HG03045 (cell line): ENCODE measurements at regions not wholly inside any gene's neighbourhood (a gene's known extent, or its start where the extent isn't known, plus 50 kb on each side); places are given as distances from the start of the nearest gene placed in this dataset.

ENCODE experiments used
- ATAC-seq: cut with Tn5 transposase; IDR thresholded peaks from one replicate; pipeline ENCODE4 v1.9.1; 2021; ENCODE audit warnings: mild to moderate bottlenecking, moderate library complexity; ENCODE audit not compliant: unreplicated experiment

- ATAC-seq = no peak
Measured at GRCh38 chr14:87879389-87879788, 113.6 kb downstream of the GALC start.

- ATAC-seq = no peak
Measured at GRCh38 chr14:87878959-87879358, 114.0 kb downstream of the GALC start.

GRCh38 chr14:87877877-87878276 is 115.1 kb downstream of the GALC start:
- no peak for ATAC-seq

- no peak for ATAC-seq
Measured at GRCh38 chr14:87874676-87875075, 118.3 kb downstream of the GALC start.

GRCh38 chr14:87873741-87874140 is 119.2 kb downstream of the GALC start:
- ATAC-seq = no peak

GRCh38 chr14:87869619-87870583 is 123.1 kb downstream of the GALC start:
- peak; percentile 67 for ATAC-seq

GRCh38 chr14:87868920-87869319 is 124.1 kb downstream of the GALC start:
- no peak for ATAC-seq

- ATAC-seq = no peak
Measured at GRCh38 chr14:87866116-87866515, 126.9 kb downstream of the GALC start.

- ATAC-seq = no peak
Measured at GRCh38 chr14:87864356-87865270, 128.4 kb downstream of the GALC start.

GRCh38 chr14:87863047-87863446 is 129.9 kb downstream of the GALC start:
- no peak for ATAC-seq

- ATAC-seq = no peak
Measured at GRCh38 chr14:87852107-87852506, 140.9 kb downstream of the GALC start.

GRCh38 chr14:87851190-87851589 is 141.8 kb downstream of the GALC start:
- ATAC-seq = no peak

GRCh38 chr14:87847216-87847755 is 145.7 kb downstream of the GALC start:
- ATAC-seq = no peak

- no peak for ATAC-seq
Measured at GRCh38 chr14:87840906-87841305, 152.1 kb downstream of the GALC start.

- no peak for ATAC-seq
Measured at GRCh38 chr14:87838931-87839330, 154.1 kb downstream of the GALC start.

GRCh38 chr14:87837296-87837695 is 155.7 kb downstream of the GALC start:
- ATAC-seq = no peak

GRCh38 chr14:87834594-87834993 is 158.4 kb downstream of the GALC start:
- no peak for ATAC-seq

- ATAC-seq = no peak
Measured at GRCh38 chr14:87833026-87833425, 160.0 kb downstream of the GALC start.

GRCh38 chr14:87830443-87831096 is 162.4 kb downstream of the GALC start:
- ATAC-seq = no peak

- ATAC-seq = no peak
Measured at GRCh38 chr14:87829543-87829942, 163.4 kb downstream of the GALC start.

- ATAC-seq = no peak
Measured at GRCh38 chr14:87824266-87824665, 168.7 kb downstream of the GALC start.
